ENCODE measurements at regions not wholly inside any gene's neighbourhood (a gene's known extent, or its start where the extent isn't known, plus 50 kb on each side); places are given as distances from the start of the nearest gene placed in this dataset.
"Not testable (repeated sequence)": the region's sequence is repeated elsewhere in the genome, so short reads cannot be mapped to it uniquely, and the experiment has no call there.

DNA sequence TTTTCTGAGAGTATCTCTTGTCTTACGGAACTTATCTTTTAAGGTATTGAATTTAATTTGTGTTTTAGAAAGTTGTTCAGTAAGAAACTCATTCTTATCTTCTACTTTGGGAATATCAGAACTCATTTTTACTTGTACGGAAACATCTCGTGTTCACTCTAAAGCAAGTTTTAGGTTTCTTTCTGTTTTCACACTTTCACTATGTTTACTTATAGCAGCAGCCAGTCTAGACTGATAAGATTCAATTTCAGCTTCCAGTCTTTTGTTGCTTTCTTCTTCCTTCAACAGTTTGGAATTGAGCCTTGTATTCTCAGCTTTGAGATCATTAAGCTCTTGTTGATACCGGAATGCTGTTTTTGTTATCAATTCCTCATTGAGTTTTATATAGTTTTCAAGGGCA is 575.2 kb upstream of the DEFB115 start:
- not testable (repeated sequence) for TF ChIP-seq CTCF (conservative IDR thresholded peaks at IDR 0.05 in 1 of 2, IDR thresholded peaks at IDR 0.05 in 1 of 2; ENCODE audit: extremely low read depth in 1 of 2, insufficient read depth in 1 of 2, low read depth in 1 of 2, low read length in 2 of 2); EZH2 (IDR thresholded peaks at IDR 0.05; ENCODE audit: borderline replicate concordance, low read length)
